ENCODE measurements at regions not wholly inside any gene's neighbourhood (a gene's known extent, or its start where the extent isn't known, plus 50 kb on each side); places are given as distances from the start of the nearest gene placed in this dataset.

DNA sequence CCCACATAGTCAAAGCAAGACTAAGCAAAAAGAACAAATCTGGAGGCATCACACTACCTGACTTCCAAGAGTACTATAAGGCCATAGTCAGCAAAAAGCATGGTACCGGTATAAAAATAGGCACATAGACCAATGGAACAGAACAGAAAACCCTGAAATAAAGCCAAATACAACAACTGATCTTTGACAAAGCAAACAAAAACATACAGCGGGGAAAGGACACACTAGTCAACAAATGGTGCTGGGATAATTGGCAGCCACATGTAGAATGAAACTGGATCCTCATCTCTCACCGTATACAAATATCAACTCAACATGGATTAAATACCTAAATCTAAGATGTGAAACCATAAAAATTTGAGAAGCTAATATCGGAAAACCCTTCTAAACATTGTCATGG, 819.3 kb upstream of the FRG1 start:
- no peaks in the 10 kb centered on the region for H3K27me3 ChIP-seq (ENCODE audit: control insufficient read depth in 1 of 2, insufficient read depth in 2 of 2, low read length in 2 of 2)
- DNase-seq (no peak), ATAC-seq (ENCODE audit: poor library complexity) (no peak)
- no peaks in the 10 kb centered on the region for H3K4me1 Mint-ChIP-seq (ENCODE audit: low read depth)
- H3K9me3 ChIP-seq (ENCODE audit: control insufficient read depth in 1 of 2, insufficient read depth in 1 of 2, low read length in 2 of 2) = peaks cover 0 to 14% of the 10 kb centered on the region in 2 experiments
- no peak overlapping the region for H3K4me3 Mint-ChIP-seq
- POLR2A ChIA-PET = no interaction called here
- peaks cover 13% of the 10 kb centered on the region for H3K9me3 Mint-ChIP-seq
- CTCF ChIA-PET = no interaction called here
- no peak overlapping the region for H3K4me3 ChIP-seq (ENCODE audit: low read length)
- no peaks in the 10 kb centered on the region for H3K27me3 Mint-ChIP-seq
- H3K27ac ChIP-seq (ENCODE audit: low read depth in 1 of 2, low read length in 2 of 2) = no peak overlapping the region
- intact Hi-C loops (cut with DNase I, micrococcal nuclease) = no loop called here
- H3K27ac Mint-ChIP-seq = no peak overlapping the region
- no peaks in the 10 kb centered on the region for H3K36me3 Mint-ChIP-seq (ENCODE audit: low read depth)
- TF ChIP-seq, protein P1, sequence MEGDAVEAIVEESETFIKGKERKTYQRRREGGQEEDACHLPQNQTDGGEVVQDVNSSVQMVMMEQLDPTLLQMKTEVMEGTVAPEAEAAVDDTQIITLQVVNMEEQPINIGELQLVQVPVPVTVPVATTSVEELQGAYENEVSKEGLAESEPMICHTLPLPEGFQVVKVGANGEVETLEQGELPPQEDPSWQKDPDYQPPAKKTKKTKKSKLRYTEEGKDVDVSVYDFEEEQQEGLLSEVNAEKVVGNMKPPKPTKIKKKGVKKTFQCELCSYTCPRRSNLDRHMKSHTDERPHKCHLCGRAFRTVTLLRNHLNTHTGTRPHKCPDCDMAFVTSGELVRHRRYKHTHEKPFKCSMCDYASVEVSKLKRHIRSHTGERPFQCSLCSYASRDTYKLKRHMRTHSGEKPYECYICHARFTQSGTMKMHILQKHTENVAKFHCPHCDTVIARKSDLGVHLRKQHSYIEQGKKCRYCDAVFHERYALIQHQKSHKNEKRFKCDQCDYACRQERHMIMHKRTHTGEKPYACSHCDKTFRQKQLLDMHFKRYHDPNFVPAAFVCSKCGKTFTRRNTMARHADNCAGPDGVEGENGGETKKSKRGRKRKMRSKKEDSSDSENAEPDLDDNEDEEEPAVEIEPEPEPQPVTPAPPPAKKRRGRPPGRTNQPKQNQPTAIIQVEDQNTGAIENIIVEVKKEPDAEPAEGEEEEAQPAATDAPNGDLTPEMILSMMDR (IDR thresholded peaks at IDR 0.05) = no peak
- H3K36me3 ChIP-seq (ENCODE audit: insufficient read depth, low read length) = no peaks in the 10 kb centered on the region
- H3K4me1 ChIP-seq (ENCODE audit: insufficient read depth, low read length) = no peaks in the 10 kb centered on the region

DNA sequence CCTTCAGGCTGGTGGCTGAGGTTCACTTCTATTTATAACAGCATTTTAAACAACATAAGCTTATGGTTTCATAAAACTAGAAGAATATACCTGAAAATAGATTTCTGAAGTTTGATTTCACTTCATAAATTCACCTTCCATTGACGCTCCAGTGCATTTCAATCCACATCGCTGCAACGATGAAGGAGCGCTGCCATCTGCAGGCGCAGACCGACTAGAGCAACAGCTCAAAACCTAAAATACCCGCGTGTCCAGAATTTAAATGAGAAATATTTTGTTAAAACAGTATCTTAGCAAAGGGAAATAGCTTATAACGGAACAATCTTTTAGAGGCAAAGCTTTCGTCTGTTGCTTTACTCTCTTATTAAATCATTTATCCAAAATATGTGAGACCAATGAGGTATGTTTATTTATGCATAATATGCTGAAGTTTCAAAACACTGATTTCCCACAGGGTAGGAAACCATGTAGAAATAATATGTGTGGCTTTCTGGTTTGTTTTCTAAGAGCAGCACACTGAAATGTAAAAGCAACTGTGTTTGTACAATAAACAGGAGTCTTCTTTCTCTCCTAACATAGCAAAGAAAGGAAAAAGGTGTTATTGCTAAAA, 816.4 kb upstream of the FRG1 start:
- H3K27me3 ChIP-seq (ENCODE audit: control insufficient read depth in 1 of 2, insufficient read depth in 2 of 2, low read length in 2 of 2) = no peaks in the 10 kb centered on the region
- no peak for DNase-seq
- peaks cover 0 to 4% of the 10 kb centered on the region in 2 experiments for H3K9me3 ChIP-seq (ENCODE audit: control insufficient read depth in 1 of 2, insufficient read depth in 1 of 2, low read length in 2 of 2)
- no peak overlapping the region for H3K27ac ChIP-seq (ENCODE audit: low read depth in 1 of 2, low read length in 2 of 2)
- ChIA-PET POLR2A (no interaction called here), CTCF (no interaction called here)
- H3K4me3 ChIP-seq (ENCODE audit: low read length) = no peak overlapping the region
- no peaks in the 10 kb centered on the region for H3K36me3 ChIP-seq (ENCODE audit: insufficient read depth, low read length)
- Mint-ChIP-seq H3K27me3 (no peaks in the 10 kb centered on the region), H3K9me3 (peaks cover 7% of the 10 kb centered on the region), H3K4me3 (no peak overlapping the region), H3K36me3 (ENCODE audit: low read depth) (no peaks in the 10 kb centered on the region), H3K27ac (no peak overlapping the region), H3K4me1 (ENCODE audit: low read depth) (no peaks in the 10 kb centered on the region)
- no peaks in the 10 kb centered on the region for H3K4me1 ChIP-seq (ENCODE audit: insufficient read depth, low read length)
- intact Hi-C loops (cut with DNase I, micrococcal nuclease) = no loop called here
- TF ChIP-seq, protein P1 (IDR thresholded peaks at IDR 0.05) = no peak
- no peak for ATAC-seq (ENCODE audit: poor library complexity)

DNA sequence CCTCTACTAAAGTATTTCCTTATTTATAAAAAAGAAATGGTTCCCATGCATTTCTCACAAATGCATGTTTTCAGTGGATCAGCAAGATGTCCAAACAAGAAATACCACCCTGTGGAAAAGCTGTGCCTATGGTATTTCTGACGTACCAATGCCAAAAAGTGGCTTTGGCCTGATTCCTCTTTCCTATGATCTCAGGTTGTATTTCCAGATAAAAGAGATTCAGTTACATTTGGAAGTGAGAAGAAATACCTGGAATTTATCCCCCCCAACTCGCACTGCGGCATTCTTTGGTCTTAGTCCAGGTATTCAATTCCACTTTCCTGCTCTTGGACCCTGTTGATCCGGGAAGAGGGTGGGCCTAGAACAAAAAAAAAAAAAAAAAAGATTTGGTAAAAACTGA, 815.9 kb upstream of the FRG1 start:
- intact Hi-C loops (cut with DNase I, micrococcal nuclease) = no loop called here
- H3K9me3 ChIP-seq (ENCODE audit: control insufficient read depth in 1 of 2, insufficient read depth in 1 of 2, low read length in 2 of 2) = peaks cover 0 to 4% of the 10 kb centered on the region in 2 experiments
- POLR2A ChIA-PET = no interaction called here
- H3K36me3 ChIP-seq (ENCODE audit: insufficient read depth, low read length) = no peaks in the 10 kb centered on the region
- DNase-seq (no peak), ATAC-seq (ENCODE audit: poor library complexity) (no peak)
- Mint-ChIP-seq H3K27ac (no peak overlapping the region), H3K4me3 (no peak overlapping the region), H3K4me1 (ENCODE audit: low read depth) (no peaks in the 10 kb centered on the region), H3K9me3 (peaks cover 6% of the 10 kb centered on the region), H3K27me3 (no peaks in the 10 kb centered on the region), H3K36me3 (ENCODE audit: low read depth) (no peaks in the 10 kb centered on the region)
- no peak overlapping the region for H3K4me3 ChIP-seq (ENCODE audit: low read length)
- TF ChIP-seq, protein P1 (IDR thresholded peaks at IDR 0.05) = no peak
- no peaks in the 10 kb centered on the region for H3K4me1 ChIP-seq (ENCODE audit: insufficient read depth, low read length)
- CTCF ChIA-PET = no interaction called here
- H3K27ac ChIP-seq (ENCODE audit: low read depth in 1 of 2, low read length in 2 of 2) = no peak overlapping the region
- no peaks in the 10 kb centered on the region for H3K27me3 ChIP-seq (ENCODE audit: control insufficient read depth in 1 of 2, insufficient read depth in 2 of 2, low read length in 2 of 2)

Measured in CD4-positive, alpha-beta T cell (primary cell).